Ectodermal cell (in vitro differentiated cells): ENCODE measurements at regions not wholly inside any gene's neighbourhood (a gene's known extent, or its start where the extent isn't known, plus 50 kb on each side); places are given as distances from the start of the nearest gene placed in this dataset.

Experiments
- H3K27ac ChIP-seq: 2 replicates; pipeline ENCODE4 v1.7.0; 2013; ENCODE audit warnings: mild to moderate bottlenecking, low read depth, low read length; ENCODE audit not compliant: insufficient read depth, poor library complexity, severe bottlenecking
- H3K27me3 ChIP-seq: 2 replicates; pipeline ENCODE4 v1.7.0; 2013; ENCODE audit warnings: mild to moderate bottlenecking, low read length; ENCODE audit not compliant: insufficient read depth, control insufficient read depth, poor library complexity, severe bottlenecking
- H3K36me3 ChIP-seq: one replicate; pipeline ENCODE4 v1.7.0; 2013; ENCODE audit warnings: low read length; ENCODE audit not compliant: control insufficient read depth, insufficient read depth
- H3K4me1 ChIP-seq: one replicate; pipeline ENCODE4 v1.7.0; 2013; ENCODE audit warnings: low read length; ENCODE audit not compliant: control insufficient read depth, insufficient read depth
- H3K4me3 ChIP-seq: 2 replicates; pipeline ENCODE4 v1.7.0; 2013; ENCODE audit warnings: low read depth, low read length, control low read depth; ENCODE audit not compliant: insufficient read depth
- H3K9me3 ChIP-seq: 2 replicates; pipeline ENCODE4 v1.7.0; 2013; ENCODE audit warnings: mild to moderate bottlenecking, low read length, moderate library complexity; ENCODE audit not compliant: control insufficient read depth
- WGBS, 2 experiments: methylation state at CpG; one replicate each; pipeline ENCODE4 v1.1.7; 2013; ENCODE audit warnings: missing lambda C conversion rate in 2 of 2; 5-methylcytosine and 5-hydroxymethylcytosine counted together

GRCh38 chr5:89440670-89441069 lies 557.7 kb upstream of the MEF2C start:
- no peaks in the 10 kb centered on the region for H3K36me3 ChIP-seq
- no peaks in the 10 kb centered on the region for H3K9me3 ChIP-seq
- H3K27ac ChIP-seq: no peak overlapping the region
- peaks cover 7% of the 10 kb centered on the region for H3K4me1 ChIP-seq
- no peaks in the 10 kb centered on the region for H3K27me3 ChIP-seq
- no peak overlapping the region for H3K4me3 ChIP-seq
- WGBS, 2 experiments: 92% methylated on average over 1 of the region's 2 CpGs; no CpG with 5 or more reads in 1 of the 2 experiments

- H3K27ac ChIP-seq: no peak overlapping the region
- peaks cover 7% of the 10 kb centered on the region for H3K4me1 ChIP-seq
- no peaks in the 10 kb centered on the region for H3K36me3 ChIP-seq
- no peaks in the 10 kb centered on the region for H3K27me3 ChIP-seq
- no peak overlapping the region for H3K4me3 ChIP-seq
- WGBS, 2 experiments: 87 to 92% methylated on average over 4 of the region's 4 CpGs
- no peaks in the 10 kb centered on the region for H3K9me3 ChIP-seq
These were observed 554.8 kb upstream of the MEF2C start for GRCh38 chr5:89437450-89438435.

DNA sequence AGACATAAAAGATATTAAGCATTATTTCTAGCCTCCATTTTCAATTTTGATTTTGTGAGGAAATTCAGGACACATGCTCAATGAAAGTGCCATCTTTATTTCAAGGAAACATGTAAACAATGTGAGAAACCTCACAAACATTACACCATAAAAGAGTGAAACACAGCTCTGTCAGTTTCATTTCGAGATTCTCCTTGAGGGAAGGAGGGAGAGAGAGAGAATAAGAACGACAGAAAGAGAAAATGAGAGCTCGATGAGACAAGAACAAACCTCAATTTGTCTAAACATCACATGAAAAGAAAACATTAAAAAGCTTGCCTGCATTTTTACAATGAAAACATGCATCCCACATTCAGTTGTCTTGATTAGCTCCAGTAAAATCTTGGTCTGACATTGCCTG lies 553.5 kb upstream of the MEF2C start:
- Histone ChIP-seq H3K4me1 (peaks cover 7% of the 10 kb centered on the region), H3K9me3 (no peaks in the 10 kb centered on the region), H3K4me3 (no peak overlapping the region), H3K36me3 (no peaks in the 10 kb centered on the region), H3K27ac (no peak overlapping the region), H3K27me3 (no peaks in the 10 kb centered on the region)
- 86 to 90% methylated on average over 1 to 2 of the region's 3 CpGs for WGBS, 2 experiments

GRCh38 chr5:89435347-89435746 lies 552.4 kb upstream of the MEF2C start:
- Histone ChIP-seq H3K36me3 (no peaks in the 10 kb centered on the region), H3K4me1 (peaks cover 7% of the 10 kb centered on the region), H3K9me3 (no peaks in the 10 kb centered on the region), H3K27me3 (no peaks in the 10 kb centered on the region), H3K27ac (no peak overlapping the region), H3K4me3 (no peak overlapping the region)
- 87 to 90% methylated on average over 3 to 4 of the region's 4 CpGs for WGBS, 2 experiments

DNA sequence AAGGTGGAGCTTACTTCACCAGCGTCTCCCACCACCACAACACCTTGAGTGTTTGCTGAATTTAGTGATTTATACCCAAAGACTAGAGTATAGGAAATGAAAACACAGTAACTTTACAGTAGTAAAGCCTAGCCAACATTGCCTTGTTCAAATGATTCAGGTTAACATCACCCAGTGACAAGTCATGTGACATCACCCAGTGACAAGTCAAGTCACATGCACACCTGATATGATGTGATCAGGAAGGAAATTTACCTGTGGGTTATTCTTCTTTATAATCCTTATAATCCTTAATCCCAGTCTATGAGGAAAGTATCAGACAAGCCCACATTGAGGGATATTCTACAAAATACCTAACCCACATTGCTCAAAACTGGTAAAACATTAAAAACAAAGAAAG lies 545.6 kb upstream of the MEF2C start:
- Histone ChIP-seq H3K4me1 (no peaks in the 10 kb centered on the region), H3K4me3 (no peak overlapping the region), H3K27me3 (no peaks in the 10 kb centered on the region), H3K27ac (no peak overlapping the region), H3K9me3 (no peaks in the 10 kb centered on the region), H3K36me3 (no peaks in the 10 kb centered on the region)
- WGBS, 2 experiments: 100% methylated on average over 1 of the region's 1 CpG; no CpG with 5 or more reads in 1 of the 2 experiments

DNA sequence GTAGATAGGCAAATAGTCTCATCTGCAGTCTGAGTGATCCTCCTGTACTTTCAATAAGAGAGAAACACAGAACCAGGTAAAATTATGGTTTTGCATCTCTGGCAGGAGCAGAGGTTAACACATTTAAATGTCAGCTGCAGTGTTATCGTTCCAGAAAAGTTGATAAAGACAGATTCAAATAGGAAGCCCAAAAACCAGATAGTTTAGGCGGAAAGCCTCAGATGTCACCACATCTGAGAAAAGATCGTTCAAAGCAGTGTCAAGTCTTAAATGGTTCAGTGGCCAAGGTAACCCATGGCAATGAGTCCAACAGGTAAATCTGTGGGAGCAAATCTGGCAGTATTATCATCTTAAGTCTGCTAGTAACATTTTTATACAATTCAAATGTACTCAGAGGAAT lies 542.1 kb upstream of the MEF2C start:
- Histone ChIP-seq H3K9me3 (no peaks in the 10 kb centered on the region), H3K36me3 (no peaks in the 10 kb centered on the region), H3K27me3 (no peaks in the 10 kb centered on the region), H3K27ac (no peak overlapping the region), H3K4me1 (no peaks in the 10 kb centered on the region), H3K4me3 (no peak overlapping the region)
- WGBS, 2 experiments: 93 to 94% methylated on average over 3 of the region's 3 CpGs

DNA sequence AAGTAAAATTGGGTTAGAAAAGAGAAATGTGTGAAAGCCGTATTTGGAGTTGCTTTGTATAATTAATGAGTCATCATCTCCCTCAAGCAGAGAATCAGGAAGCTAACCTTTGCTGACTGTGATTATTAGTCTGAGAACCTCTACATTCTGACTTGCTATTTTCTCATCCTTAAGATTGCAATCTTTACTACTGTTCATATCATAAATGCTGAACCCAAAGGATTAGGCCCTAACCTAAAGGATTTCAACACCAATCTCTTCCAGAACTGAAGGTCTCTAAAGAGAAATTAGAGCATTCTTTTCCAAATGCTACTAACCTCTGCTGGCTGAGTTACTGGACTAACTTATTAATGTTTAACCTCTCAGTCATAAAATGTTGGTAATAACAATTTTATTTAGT lies 538.1 kb upstream of the MEF2C start:
- H3K4me3 ChIP-seq: no peak overlapping the region
- no peak overlapping the region for H3K27ac ChIP-seq
- H3K36me3 ChIP-seq: no peaks in the 10 kb centered on the region
- H3K9me3 ChIP-seq: no peaks in the 10 kb centered on the region
- 60 to 83% methylated on average over 1 of the region's 1 CpG for WGBS, 2 experiments
- peaks cover 4% of the 10 kb centered on the region for H3K4me1 ChIP-seq
- H3K27me3 ChIP-seq: no peaks in the 10 kb centered on the region

GRCh38 chr5:89418407-89419085 lies 535.6 kb upstream of the MEF2C start:
- Histone ChIP-seq H3K9me3 (no peaks in the 10 kb centered on the region), H3K27me3 (no peaks in the 10 kb centered on the region), H3K36me3 (no peaks in the 10 kb centered on the region), H3K4me3 (no peak overlapping the region), H3K27ac (no peak overlapping the region), H3K4me1 (peaks cover 4% of the 10 kb centered on the region)
- 90 to 92% methylated on average over 3 of the region's 3 CpGs for WGBS, 2 experiments

GRCh38 chr5:89417990-89418389 lies 535.0 kb upstream of the MEF2C start:
- Histone ChIP-seq H3K4me1 (peaks cover 4% of the 10 kb centered on the region), H3K9me3 (no peaks in the 10 kb centered on the region), H3K36me3 (no peaks in the 10 kb centered on the region), H3K27ac (no peak overlapping the region), H3K4me3 (no peak overlapping the region), H3K27me3 (no peaks in the 10 kb centered on the region)
- WGBS, 2 experiments: 94 to 95% methylated on average over 2 of the region's 2 CpGs

DNA sequence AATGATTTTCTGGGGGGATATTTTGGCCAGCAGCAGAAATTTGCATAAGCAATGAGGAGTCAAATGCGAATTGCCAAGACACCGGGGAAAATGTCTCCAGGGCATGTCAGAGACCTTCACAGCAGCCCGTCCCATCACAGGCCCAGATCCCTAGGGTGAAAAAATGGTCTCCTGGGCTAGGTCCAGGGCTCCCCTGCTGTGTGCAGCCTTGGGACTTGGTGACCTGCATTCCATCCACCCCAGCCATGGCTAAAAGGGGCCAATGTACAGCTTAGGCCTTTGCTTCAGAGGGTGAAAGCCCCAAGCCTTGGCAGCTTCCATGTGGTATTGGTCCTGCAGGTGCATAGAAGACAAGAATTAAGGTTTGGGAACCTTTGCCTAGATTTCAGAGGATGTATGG lies 534.5 kb upstream of the MEF2C start:
- Histone ChIP-seq H3K4me3 (no peak overlapping the region), H3K27me3 (no peaks in the 10 kb centered on the region), H3K9me3 (no peaks in the 10 kb centered on the region), H3K4me1 (peaks cover 4% of the 10 kb centered on the region), H3K27ac (no peak overlapping the region), H3K36me3 (no peaks in the 10 kb centered on the region)
- WGBS, 2 experiments: 94 to 96% methylated on average over 3 of the region's 3 CpGs
